ENCODE measurements at regions not wholly inside any gene's neighbourhood (a gene's known extent, or its start where the extent isn't known, plus 50 kb on each side); places are given as distances from the start of the nearest gene placed in this dataset.
"Not testable (repeated sequence)": the region's sequence is repeated elsewhere in the genome, so short reads cannot be mapped to it uniquely, and the experiment has no call there.

DNA sequence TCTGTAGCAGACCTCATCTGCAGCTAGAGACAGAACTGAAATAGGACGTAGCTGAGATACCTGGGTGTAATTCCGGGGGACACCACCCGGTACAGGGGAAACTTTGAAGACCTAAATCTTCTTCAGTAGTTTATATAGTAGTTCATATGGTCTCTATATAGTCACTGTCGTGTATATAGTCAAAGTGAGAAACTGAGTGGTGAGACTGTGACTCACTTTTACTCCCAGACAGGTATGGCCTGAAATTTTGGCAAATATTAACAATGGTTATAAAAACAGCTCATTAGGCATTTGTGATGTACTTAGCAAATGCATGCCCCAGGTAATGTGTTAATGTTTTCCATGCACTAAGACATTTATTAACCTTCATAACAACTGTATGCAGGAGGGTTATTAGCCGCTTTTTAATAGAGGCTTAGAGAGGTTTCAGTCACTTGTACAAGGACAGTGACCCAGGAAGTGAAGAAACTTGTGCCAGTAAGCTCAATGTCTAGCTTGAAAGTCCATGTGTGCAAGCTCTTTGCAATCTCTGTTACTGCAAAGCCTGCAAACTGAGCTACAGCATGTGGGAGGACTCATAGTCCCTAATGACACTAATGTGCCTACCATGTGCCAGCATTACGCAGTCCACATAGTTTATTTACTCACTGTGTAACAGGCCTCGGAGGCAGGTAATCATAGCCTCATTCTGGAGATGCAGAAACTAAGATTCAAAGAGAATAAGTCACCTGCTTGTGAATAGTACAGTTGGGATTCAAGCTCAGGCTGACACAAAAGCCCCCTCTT is 165.4 kb upstream of the CHD6 start:
- DNase-seq: no peak

DNA sequence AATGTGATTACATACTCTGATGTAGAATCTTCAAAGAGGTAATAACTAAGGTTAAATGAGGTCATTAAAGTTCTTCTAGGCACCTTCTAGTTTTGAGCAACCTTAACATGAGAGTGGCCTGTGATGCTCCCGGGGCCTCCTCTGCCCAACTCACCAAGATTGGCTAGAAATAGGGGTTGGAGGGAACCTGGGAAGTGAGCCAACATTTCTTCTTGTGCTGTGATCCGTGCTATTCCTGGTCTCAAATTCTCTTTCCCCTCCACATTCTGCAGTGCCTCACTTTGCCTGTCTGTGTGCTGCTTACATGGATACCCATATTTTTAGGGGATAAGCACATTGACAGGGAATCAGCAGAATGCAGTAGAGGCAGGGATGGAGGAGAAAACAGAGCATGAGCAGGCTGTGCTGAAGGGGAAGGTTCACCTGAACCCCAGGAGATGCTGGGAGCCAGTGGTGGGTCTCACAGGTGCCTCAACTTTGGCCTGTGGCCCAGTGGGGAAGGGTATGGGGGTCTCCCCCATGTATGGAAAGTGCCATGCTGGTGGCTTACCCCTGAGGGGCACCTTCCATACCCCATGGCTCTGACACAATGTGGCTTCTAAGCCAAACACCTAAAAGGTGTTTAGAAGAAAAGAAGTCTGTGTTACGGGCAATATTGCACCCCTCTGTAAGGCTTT is 164.7 kb upstream of the CHD6 start:
- DNase-seq: no peak

DNA sequence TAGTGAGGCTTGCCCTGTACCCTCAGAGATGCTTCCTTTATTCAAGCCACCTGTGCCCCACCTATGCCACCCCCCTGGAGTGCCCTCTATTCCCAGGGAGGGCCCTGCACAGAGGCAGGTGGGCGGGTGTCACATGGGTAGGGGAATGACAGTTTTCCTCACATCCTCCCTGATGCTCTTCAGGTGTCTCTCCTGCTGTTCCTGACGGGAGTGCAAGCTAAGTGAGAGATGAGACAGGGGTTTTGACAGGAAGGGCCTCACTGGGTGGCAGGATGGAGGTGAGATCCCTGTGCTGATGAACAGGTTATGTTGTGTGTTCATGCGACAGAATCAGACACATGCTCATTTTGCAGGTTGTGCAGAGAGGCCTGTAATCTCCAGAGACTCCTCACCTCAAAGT is 164.1 kb upstream of the CHD6 start:
- no peak for DNase-seq

DNA sequence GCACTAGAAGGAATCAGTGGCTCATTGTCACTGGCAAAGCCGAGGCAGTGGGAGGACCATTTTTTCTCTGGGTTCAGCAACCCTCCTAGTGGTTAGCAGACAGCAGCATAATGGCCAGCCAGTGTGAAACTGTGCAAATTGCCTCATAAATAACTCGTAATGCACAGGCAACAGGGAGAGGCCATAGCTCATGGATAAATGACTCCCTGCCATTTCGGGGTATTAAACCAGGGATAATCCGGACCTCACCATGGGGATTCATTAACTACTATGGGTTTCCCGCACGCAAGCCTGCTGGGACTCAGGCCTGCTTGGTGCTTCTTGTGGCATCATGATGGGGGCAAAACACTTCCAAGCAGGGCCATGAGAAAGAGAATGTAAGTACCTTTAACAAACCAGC is 158.2 kb upstream of the CHD6 start:
- no peak for DNase-seq

GRCh38 chr20:41774291-41774690 is 156.1 kb upstream of the CHD6 start:
- no peak for DNase-seq

DNA sequence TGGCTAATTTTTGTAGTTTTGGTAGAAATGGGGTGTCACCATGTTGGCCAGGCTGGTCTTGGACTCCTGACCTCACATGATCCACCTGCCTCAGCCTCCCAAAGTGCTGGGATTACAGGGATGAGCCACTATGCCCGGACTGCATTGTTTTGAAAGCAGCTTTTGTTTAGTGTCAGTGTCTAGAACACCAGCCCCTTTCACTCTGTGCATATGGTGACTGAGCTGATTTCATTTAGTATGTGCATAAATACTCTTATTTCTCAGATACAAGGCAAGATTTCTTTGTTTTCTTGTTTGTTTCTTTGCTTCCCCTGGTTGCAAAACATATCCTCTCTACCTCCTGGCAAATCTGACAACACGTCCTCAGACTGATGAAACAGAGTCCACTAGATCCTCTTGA is 152.8 kb upstream of the CHD6 start:
- DNase-seq: no peak

- no peak for DNase-seq
Observed at GRCh38 chr20:41770427-41770826, 152.2 kb upstream of the CHD6 start.

GRCh38 chr20:41769592-41770018 is 151.4 kb upstream of the CHD6 start:
- DNase-seq: no peak

DNA sequence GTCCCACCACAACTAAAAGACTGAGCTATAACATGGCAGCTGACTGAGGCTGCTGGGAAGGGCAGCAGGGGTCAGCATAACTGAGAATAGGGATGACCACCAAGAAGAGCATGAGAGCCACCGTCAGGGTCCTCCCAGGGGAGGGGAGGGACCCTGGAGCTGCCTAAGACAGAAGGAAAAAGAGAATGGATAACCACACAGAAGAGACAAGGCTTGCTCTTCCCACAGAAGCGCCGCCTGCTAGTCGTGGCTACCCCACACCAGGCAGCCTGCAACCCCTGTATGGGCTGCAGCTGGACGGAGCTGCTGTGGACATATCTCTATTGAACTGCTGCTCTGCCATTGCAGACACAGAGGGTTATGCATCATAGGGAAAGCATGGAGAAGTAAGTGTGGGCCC is 132.0 kb upstream of the CHD6 start:
- DNase-seq: no peak

DNA sequence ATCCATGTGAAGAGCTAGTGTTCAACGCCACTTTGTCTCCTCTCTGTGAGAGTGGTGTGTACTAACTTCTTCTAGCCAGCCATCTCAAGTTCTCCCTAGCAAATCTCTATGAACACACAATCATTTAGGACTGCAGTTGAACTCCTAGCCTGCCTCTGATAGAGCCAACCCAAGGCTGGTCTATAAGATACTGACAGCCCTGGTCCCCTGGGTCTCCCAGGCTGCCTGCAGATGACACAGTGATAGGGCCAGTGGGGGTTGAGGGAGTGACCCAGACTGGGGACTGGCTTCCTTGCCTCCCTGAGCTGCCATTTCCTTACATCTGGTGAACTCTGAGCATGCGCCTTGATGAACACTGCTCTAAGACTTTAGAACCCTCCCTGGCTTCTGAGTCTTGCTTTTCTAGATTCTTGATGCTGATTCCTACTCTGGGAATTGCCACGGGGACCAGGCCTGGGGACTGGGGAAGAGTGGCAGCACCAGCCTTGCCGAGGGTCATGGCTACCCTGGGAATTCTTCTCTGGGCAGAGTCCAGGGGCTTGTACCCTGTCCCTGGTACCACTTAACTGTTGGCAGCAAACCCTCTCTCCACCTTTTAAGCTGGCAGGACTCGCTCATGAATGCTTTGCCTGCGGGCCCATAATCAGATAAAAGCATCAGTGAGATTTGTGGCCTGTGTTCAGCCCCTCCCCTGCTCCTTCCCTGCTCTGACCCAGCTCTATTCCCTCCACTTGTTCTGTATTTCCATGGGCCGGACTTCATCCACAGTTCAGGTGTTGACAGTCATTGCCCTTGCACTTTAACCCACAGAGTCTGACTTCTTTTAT is 130.8 kb upstream of the CHD6 start:
- no peak for DNase-seq

DNA sequence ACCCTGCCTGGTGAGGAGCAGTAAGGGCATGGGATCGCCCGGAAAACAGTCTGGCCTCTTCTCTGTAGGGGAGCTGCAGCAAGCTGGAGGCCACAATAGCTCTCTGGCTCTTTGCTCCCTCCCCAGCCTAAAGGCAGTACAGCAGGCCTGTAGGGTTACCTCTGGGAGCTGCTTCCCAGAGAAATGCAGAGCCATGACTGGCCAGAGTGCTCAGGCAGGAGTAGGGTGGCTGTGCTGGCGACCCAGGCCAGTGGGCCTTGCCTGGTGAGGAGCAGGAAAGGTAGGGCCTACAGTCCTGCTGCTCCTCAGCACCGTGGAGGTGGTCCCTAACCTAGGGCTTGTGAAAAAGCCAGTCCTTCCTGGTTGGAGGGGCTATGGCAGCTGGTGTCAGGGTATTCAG is 129.9 kb upstream of the CHD6 start:
- no peak for DNase-seq

DNA sequence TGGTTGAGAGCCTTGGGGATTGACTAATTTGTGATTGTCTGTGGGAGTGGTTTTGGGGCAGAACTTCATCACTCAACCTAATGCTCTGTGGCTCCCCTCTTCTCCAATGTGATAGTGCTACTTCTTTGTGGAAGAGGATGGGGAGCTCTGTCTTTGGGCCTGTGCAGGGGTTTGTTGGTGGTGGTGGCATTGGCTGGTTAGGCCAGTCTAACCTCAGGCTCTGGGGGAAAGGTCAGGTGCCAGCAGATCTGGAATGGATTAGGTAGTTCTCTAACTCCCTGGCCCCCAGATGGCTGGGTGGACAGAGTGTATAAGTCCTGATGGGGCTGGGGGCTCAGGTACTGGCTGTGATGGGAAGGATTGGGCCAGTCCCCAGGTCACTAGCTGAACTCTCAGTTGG is 129.0 kb upstream of the CHD6 start:
- DNase-seq: no peak

- no peak for DNase-seq
Observed at GRCh38 chr20:41746635-41747034, 128.5 kb upstream of the CHD6 start.

DNA sequence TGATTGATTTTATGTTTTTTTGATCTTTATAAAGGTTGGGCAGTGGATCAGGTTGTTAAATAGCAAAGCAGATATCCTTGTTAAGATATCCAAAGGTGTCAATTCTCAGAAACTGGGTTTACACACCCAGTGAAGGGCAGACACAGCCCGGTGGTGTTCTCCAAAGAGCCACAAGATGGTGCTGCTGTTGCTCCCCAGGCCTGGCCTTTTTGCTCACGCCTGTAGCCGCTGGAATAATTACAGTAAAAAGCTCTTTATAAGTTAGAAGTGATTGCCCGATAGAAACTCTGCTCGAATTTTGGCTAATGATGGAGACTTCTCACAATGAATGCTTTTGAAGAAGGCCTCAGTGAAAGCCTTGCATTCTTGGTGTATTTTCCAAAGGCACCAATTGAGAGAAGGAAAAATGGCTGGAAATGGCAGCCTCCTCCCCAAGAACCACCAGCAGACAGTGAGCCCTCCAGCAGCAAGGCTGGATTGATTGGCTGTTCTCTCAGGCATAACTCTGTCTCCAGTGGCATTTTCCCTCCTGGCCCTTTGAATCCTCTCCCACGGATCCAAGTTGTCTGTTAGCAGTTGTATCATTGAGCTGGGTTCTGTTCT is 120.5 kb upstream of the CHD6 start:
- DNase-seq: peak; percentile 11

DNA sequence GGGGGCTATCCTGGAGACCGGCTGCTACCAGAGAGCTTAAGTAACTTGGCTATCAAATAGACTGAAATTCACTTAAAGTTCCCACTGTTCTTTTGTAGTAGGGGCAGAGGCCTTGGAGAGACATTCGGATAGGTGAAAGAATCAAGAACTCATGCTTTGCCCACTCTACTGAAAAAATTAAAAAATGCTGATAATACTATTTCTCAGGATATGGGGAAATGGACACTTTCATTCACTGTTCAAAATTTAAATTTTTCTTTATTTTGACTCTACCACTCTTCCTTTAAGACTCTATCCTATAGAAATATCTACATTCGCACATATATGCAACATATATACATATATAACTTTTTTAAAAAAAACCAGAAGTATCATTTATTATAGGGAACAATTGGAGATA is 117.8 kb upstream of the CHD6 start:
- no peak for DNase-seq

DNA sequence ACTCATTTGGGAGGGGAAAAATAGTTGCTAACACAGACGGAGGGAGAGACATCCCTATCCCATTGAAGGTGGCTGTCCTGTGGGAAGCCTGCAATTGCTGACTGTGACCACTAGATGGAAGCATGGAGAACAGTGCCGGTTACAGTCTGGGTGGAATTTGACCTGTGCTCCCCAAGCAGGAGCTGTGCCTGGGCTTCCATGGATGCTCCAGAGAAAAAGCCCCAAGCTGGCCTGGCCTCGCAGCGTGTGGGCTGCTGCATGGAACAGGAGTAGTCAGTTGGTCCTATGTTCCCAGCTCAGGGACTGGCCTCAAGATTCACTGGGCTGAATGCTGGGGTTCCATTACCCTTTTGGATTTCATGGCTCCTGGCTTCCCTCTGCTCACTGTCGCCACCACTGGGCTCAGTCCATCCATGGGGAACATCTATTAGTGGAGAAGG is 116.3 kb upstream of the CHD6 start:
- DNase-seq: peak; percentile 28

DNA sequence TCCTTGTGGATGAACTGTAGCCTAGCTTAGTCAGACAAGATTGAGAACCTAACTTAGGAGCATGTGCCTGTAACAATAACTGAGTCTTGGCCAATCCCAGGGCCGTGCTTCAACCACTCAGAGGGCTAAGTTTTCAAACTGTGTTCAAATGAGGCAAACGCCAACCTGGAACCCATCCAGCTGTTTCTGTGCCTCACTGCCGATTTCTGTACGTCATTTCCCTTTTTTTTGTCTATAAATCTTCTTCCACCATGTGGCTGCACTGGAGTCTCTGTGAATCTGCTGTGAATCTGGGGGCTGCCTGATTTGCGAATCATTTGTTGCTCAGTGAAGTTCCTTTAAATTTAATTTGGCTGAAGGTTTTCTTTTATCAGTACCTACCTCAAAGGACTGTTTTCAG is 115.0 kb upstream of the CHD6 start:
- DNase-seq: no peak

DNA sequence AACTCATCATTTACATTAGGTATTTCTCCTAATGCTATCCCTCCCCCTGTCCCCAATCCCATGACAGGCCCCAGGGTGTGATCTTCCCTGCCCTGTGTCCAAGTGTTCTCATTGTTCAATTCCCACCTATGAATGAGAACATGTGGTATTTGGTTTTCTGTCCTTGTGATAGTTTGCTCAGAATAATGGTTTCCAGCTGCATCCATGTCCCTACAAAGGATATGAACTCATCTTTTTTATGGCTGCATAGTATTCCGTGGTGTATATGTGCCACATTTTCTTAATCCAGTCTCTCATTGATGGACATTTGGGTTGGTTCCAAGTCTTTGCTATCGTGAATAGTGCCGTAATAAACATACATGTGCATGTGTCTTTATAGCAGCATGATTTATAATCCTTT is 113.0 kb upstream of the CHD6 start:
- not testable (repeated sequence) for DNase-seq

GRCh38 chr20:41727681-41728080 is 109.5 kb upstream of the CHD6 start:
- not testable (repeated sequence) for DNase-seq

DNA sequence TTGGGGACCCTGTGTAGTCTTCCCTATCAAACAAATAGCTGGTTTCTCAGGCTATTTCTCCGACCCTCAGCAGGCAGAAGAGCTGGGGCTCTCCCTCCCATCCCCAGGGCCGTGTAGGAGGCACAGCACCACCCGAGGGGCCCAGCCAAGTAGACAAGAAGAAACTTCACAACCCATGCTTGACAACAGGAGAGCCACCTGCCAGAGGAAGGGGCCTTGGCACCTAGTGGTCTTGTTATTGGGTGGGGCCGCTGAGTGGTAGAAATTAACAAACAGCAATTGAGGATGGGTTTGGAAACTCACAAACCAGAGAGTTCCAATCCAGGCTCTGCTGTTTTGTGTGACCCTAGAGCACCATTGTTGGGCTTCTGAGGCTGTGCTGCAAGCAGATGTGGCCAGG is 108.5 kb upstream of the CHD6 start:
- no peak for DNase-seq

GRCh38 chr20:41719151-41719550 is 101.0 kb upstream of the CHD6 start:
- no peak for DNase-seq

DNA sequence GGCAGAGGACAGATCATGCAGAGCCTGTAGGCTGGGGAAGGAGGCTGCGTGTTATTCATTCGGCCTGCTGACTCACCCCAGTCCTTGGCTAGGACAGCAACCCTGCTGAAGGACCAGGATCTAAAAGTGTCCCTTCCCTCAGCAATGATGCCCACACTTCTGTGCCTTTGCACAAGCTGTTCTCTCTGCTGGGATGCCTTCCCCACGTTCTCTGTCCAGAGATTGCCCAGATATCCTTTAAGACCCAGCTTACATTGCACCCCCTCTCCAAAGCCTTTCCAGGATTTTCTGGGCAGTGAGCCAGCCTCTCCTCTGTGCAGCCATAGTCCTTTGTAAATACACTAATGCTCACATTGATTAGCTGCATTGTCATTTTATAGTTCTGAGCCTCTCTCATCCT is 99.3 kb upstream of the CHD6 start:
- DNase-seq: no peak

- DNase-seq: no peak
Observed at GRCh38 chr20:41716911-41717310, 98.7 kb upstream of the CHD6 start.

All from CD4-positive, alpha-beta T cell treated with Interleukin-21 for 1 hour (primary cell).